GM23338 (cell line): ENCODE measurements at regions not wholly inside any gene's neighbourhood (a gene's known extent, or its start where the extent isn't known, plus 50 kb on each side); places are given as distances from the start of the nearest gene placed in this dataset.

Experiments
- ATAC-seq: fragments of 200-7000 bp; cut with Tn5 transposase; 3 replicates; pipeline ENCODE4 v1.9.1; 2020
- DNase-seq: peaks from one replicate; pipeline ENCODE4 v3.0.0-alpha.2; 2015; ENCODE audit warnings: low spot score
- H2AFZ ChIP-seq: fragments of 200-600 bp; sonication (generic); 2 replicates; pipeline ENCODE4 v1.8.0; 2016; ENCODE audit warnings: antibody characterized with exemption, mild to moderate bottlenecking, moderate library complexity
- H3F3A ChIP-seq: fragments of 200-600 bp; sonication (generic); replicated peaks from 2 replicates; pipeline ENCODE4 v1.8.0; 2017; ENCODE audit warnings: antibody characterized with exemption, mixed run types, low read depth
- H3K27ac ChIP-seq: fragments of 200-600 bp; sonication (generic); 2 replicates; pipeline ENCODE4 v1.6.1; 2016; ENCODE audit warnings: low read depth
- H3K27me3 ChIP-seq: fragments of 200-600 bp; sonication (generic); 2 replicates; pipeline ENCODE4 v1.8.0; 2016; ENCODE audit warnings: mild to moderate bottlenecking, mixed run types, moderate library complexity; ENCODE audit not compliant: insufficient read depth
- H3K36me3 ChIP-seq: fragments of 200-600 bp; sonication (generic); 2 replicates; pipeline ENCODE4 v1.8.0; 2016; ENCODE audit warnings: mild to moderate bottlenecking; ENCODE audit not compliant: insufficient read depth
- H3K4me1 ChIP-seq: fragments of 200-600 bp; sonication (generic); 2 replicates; pipeline ENCODE4 v1.8.0; 2016; ENCODE audit warnings: mild to moderate bottlenecking, moderate library complexity; ENCODE audit not compliant: insufficient read depth
- H3K4me2 ChIP-seq: fragments of 200-600 bp; sonication (generic); 2 replicates; pipeline ENCODE4 v1.7.1; 2017; ENCODE audit warnings: mixed run types
- H3K4me3 ChIP-seq: fragments of 200-600 bp; sonication (generic); 2 replicates; pipeline ENCODE4 v1.6.1; 2016; ENCODE audit warnings: mixed run types
- H3K79me2 ChIP-seq: fragments of 200-600 bp; sonication (generic); replicated peaks from 2 replicates; pipeline ENCODE4 v1.8.0; 2017; ENCODE audit warnings: mild to moderate bottlenecking; ENCODE audit not compliant: insufficient read depth
- H3K9me2 ChIP-seq: fragments of 200-600 bp; sonication (generic); 2 replicates; pipeline ENCODE4 v1.8.0; 2017; ENCODE audit not compliant: insufficient read depth
- H4K20me1 ChIP-seq: fragments of 200-600 bp; sonication (generic); replicated peaks from 2 replicates; pipeline ENCODE4 v1.8.0; 2017; ENCODE audit warnings: mild to moderate bottlenecking; ENCODE audit not compliant: insufficient read depth
- H3K27ac Mint-ChIP-seq: 2 replicates; pipeline ENCODE4 v1.8.0; 2020; ENCODE audit warnings: inconsistent platforms, mild to moderate bottlenecking, moderate library complexity, mixed read lengths
- H3K27me3 Mint-ChIP-seq: 3 replicates; pipeline ENCODE4 v1.8.0; 2022; ENCODE audit warnings: low read depth, mild to moderate bottlenecking, moderate library complexity, mixed read lengths, inconsistent platforms; ENCODE audit not compliant: insufficient read depth, poor library complexity
- H3K36me3 Mint-ChIP-seq: 3 replicates; pipeline ENCODE4 v1.8.0; 2021; ENCODE audit warnings: low read depth, mild to moderate bottlenecking, inconsistent platforms, moderate library complexity, mixed read lengths
- H3K4me1 Mint-ChIP-seq: 3 replicates; pipeline ENCODE4 v1.8.0; 2020; ENCODE audit warnings: mild to moderate bottlenecking, inconsistent platforms, mixed read lengths
- H3K4me3 Mint-ChIP-seq: 3 replicates; pipeline ENCODE4 v1.8.0; 2021; ENCODE audit warnings: moderate library complexity, mild to moderate bottlenecking, inconsistent platforms, mixed read lengths
- H3K9me3 Mint-ChIP-seq: 3 replicates; pipeline ENCODE4 v1.8.0; 2020; ENCODE audit warnings: moderate library complexity, mild to moderate bottlenecking, inconsistent platforms, mixed read lengths
- CREB1 ChIP-seq: fragments of 250-450 bp; sonication (Bioruptor Pico); IDR thresholded peaks from 2 replicates; pipeline ENCODE4 v1.5.0; 2020; ENCODE audit warnings: low read depth, mild to moderate bottlenecking, moderate library complexity
- ETS1 ChIP-seq: IDR thresholded peaks from 2 replicates; pipeline ENCODE4 v1.6.1; 2016; ENCODE audit warnings: antibody characterized with exemption
- EZH2phosphoT487 ChIP-seq: fragments of 200-600 bp; sonication (generic); IDR thresholded peaks from one replicate; pipeline ENCODE4 v1.8.1; 2018; ENCODE audit warnings: antibody characterized with exemption; ENCODE audit not compliant: unreplicated experiment
- JUNB ChIP-seq: IDR thresholded peaks from one replicate; pipeline ENCODE4 v1.6.1; 2016; ENCODE audit warnings: antibody characterized with exemption; ENCODE audit not compliant: unreplicated experiment
- POLR2AphosphoS5 ChIP-seq: IDR thresholded peaks from 2 replicates; pipeline ENCODE4 v1.6.1; 2016; ENCODE audit warnings: antibody characterized with exemption, low read depth
- ZNF114 ChIP-seq: fragments of 250-450 bp; sonication (Bioruptor Pico); IDR thresholded peaks from 2 replicates; pipeline ENCODE4 v1.5.0; 2020; ENCODE audit warnings: mild to moderate bottlenecking, moderate library complexity
- ZNF462 ChIP-seq: fragments of 250-450 bp; sonication (Bioruptor Pico); IDR thresholded peaks from 2 replicates; pipeline ENCODE4 v1.5.0; 2020; ENCODE audit warnings: mild to moderate bottlenecking, moderate library complexity

- no peaks in the 10 kb centered on the region for H3K27me3 ChIP-seq
- Mint-ChIP-seq H3K36me3 (no peaks in the 10 kb centered on the region), H3K27ac (no peak overlapping the region), H3K27me3 (peaks cover 3% of the 10 kb centered on the region), H3K4me3 (no peak overlapping the region), H3K9me3 (no peaks in the 10 kb centered on the region), H3K4me1 (no peaks in the 10 kb centered on the region; the same call in 2 of the 3 replicates)
- no peak overlapping the region for H3K4me3 ChIP-seq
- no peaks in the 10 kb centered on the region for H4K20me1 ChIP-seq
- H3F3A ChIP-seq = no peaks in the 10 kb centered on the region
- TF ChIP-seq POLR2AphosphoS5 (no peak), CREB1 (CRISPR knock-in tag) (no peak), ZNF462 (no peak), ZNF114 (no peak), EZH2phosphoT487 (no peak), ETS1 (no peak)
- H3K79me2 ChIP-seq = no peaks in the 10 kb centered on the region
- no peaks in the 10 kb centered on the region for H3K36me3 ChIP-seq
- H3K27ac ChIP-seq = no peak overlapping the region
- ATAC-seq (no peak), DNase-seq (no peak)
- H3K4me1 ChIP-seq = no peaks in the 10 kb centered on the region
- no peak overlapping the region for H3K4me2 ChIP-seq
- no peak overlapping the region for H2AFZ ChIP-seq
- H3K9me2 ChIP-seq = no peaks in the 10 kb centered on the region
Observed at GRCh38 chr11:29327891-29328290, 688.9 kb downstream of the KCNA4 start.

- Mint-ChIP-seq H3K4me3 (no peak overlapping the region), H3K27me3 (peaks cover 3% of the 10 kb centered on the region), H3K36me3 (no peaks in the 10 kb centered on the region), H3K4me1 (no peaks in the 10 kb centered on the region; the same call in 2 of the 3 replicates), H3K27ac (no peak overlapping the region), H3K9me3 (no peaks in the 10 kb centered on the region)
- no peaks in the 10 kb centered on the region for H3F3A ChIP-seq
- H3K4me3 ChIP-seq = no peak overlapping the region
- no peaks in the 10 kb centered on the region for H3K79me2 ChIP-seq
- H3K4me2 ChIP-seq = no peak overlapping the region
- no peak overlapping the region for H3K27ac ChIP-seq
- no peaks in the 10 kb centered on the region for H3K9me2 ChIP-seq
- H4K20me1 ChIP-seq = no peaks in the 10 kb centered on the region
- H3K4me1 ChIP-seq = no peaks in the 10 kb centered on the region
- H3K36me3 ChIP-seq = no peaks in the 10 kb centered on the region
- H2AFZ ChIP-seq = no peak overlapping the region
- no peaks in the 10 kb centered on the region for H3K27me3 ChIP-seq
- DNase-seq (no peak), ATAC-seq (no peak)
- TF ChIP-seq ZNF462 = no peak
- no peak for TF ChIP-seq JUNB
Observed at GRCh38 chr11:29326757-29327156, 690.1 kb downstream of the KCNA4 start.
